ENCODE measurements at regions not wholly inside any gene's neighbourhood (a gene's known extent, or its start where the extent isn't known, plus 50 kb on each side); places are given as distances from the start of the nearest gene placed in this dataset.

DNA sequence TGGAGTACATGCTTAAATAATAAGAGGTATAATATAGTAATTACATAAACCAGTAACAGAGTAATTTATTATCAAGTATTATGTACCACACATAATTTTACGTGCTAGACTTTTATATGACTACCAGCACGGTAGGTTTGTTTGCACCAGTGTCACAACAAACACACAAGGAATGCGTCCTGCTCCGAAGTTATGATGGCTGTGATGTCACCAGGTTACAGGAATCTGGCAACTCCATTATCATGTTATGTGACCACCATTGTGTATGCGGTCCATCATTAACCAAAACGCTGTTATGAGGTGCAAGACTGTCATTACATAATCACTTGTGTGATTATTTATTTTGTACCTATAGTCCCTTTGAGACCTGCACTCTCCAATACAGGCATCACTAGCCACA, 235.2 kb upstream of the PMEPA1 start:
- no peak for TF ChIP-seq POLR2A (IDR thresholded peaks at IDR 0.05)
- TF ChIP-seq, protein P1, sequence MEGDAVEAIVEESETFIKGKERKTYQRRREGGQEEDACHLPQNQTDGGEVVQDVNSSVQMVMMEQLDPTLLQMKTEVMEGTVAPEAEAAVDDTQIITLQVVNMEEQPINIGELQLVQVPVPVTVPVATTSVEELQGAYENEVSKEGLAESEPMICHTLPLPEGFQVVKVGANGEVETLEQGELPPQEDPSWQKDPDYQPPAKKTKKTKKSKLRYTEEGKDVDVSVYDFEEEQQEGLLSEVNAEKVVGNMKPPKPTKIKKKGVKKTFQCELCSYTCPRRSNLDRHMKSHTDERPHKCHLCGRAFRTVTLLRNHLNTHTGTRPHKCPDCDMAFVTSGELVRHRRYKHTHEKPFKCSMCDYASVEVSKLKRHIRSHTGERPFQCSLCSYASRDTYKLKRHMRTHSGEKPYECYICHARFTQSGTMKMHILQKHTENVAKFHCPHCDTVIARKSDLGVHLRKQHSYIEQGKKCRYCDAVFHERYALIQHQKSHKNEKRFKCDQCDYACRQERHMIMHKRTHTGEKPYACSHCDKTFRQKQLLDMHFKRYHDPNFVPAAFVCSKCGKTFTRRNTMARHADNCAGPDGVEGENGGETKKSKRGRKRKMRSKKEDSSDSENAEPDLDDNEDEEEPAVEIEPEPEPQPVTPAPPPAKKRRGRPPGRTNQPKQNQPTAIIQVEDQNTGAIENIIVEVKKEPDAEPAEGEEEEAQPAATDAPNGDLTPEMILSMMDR (IDR thresholded peaks at IDR 0.05), result no peak

All from esophagus squamous epithelium (tissue), 4 donors.